ENCODE measurements at regions not wholly inside any gene's neighbourhood (a gene's known extent, or its start where the extent isn't known, plus 50 kb on each side); places are given as distances from the start of the nearest gene placed in this dataset.
A peak's percentile ranks its signal among the peaks of the same experiment; 100 is the strongest.
"Not testable (repeated sequence)": the region's sequence is repeated elsewhere in the genome, so short reads cannot be mapped to it uniquely, and the experiment has no call there.

DNA sequence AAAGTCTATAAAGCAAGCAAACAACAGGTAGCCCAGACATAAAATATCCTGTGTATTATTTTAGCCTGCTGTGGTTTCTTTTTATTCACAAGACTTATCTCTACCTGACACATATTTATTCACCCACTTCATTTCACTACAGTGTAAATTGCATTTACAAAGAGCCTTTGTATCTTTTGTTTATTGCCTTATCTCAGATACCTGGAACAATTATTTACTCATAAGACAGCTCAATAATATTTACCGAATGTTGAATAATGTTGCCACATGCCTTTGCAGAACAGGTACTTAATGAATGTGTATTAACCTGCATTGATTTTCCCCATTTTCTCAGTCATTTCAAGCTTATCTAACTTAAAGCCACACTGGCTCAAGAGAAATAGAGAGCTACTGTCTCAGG is 603.6 kb downstream of the FBXO15 start:
- no peak for DNase-seq

DNA sequence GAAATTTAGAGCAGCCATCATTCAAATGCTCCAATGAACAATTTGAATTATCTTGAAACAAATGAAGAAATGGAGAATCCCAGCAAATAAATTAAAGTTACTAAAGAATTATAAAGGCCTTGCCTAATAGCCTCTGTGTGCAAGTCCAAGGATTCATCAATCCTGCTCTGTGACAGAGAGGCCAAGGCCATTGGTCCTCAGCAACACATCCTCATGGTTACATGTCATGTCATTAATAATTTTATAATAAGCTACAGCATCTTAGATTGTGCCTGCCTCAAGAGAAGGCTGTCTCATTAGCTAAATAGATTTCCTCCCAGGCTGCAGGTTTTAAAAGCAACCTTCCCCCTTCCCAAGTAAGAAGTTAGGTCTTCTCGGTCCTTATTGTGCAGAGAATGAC is 611.6 kb downstream of the FBXO15 start:
- no peak for DNase-seq

DNA sequence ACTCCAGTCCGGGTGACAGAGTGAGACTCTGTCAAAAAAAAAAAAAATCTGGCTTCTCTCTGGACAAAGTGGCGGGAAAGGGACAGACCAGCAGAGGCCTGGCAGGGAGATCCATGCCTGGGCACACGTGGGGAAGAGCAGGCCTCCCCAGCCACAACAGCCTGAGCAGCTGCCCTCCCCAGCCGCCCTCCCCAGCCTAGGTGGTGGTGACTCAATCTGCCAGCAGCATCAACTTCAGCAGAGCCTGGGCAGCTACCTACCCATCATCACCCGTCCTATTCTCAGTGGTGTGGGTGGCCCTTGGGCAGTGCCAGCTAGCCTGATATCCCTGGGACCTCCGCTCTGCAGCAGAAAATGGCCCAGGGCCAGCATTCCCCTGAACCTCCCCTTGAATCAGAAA is 612.4 kb downstream of the FBXO15 start:
- DNase-seq, result no peak

DNA sequence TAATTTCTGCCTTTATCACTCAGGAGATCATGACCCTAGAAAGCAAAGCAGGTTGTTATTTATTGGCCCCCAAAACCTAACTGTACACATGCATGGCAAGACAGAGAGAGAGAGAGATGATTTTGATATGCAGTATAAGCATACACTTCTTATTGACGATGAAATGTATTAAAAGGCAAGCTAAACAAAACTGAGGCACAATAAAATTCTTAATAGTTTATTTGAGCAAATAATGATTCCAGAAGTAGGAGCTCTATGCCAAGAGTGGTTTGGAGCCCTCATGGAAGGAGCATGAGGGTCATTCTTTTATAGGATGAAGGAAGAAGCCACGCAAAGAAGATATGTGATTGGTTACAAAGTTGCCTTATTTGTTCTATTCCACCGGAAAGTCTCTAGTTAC is 616.0 kb downstream of the FBXO15 start:
- DNase-seq, result no peak

DNA sequence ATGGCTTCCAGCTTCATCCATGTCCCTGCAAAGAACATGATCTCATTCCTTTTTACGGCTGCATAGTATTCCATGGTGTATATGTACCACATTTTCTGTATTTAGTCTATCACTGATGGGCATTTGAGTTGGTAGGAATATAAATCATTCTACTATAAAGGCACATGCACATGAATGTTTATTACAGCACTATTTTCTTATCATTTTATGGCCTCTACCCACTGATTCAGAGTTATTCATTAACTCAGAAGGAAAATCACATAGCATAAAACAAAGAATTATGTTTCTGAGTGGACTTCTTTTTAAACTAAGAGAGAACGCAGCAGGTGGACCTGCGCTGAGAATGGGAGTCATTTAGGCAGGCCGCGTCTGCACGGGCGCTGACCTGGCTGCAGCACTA is 619.6 kb downstream of the FBXO15 start:
- no peak for DNase-seq

DNA sequence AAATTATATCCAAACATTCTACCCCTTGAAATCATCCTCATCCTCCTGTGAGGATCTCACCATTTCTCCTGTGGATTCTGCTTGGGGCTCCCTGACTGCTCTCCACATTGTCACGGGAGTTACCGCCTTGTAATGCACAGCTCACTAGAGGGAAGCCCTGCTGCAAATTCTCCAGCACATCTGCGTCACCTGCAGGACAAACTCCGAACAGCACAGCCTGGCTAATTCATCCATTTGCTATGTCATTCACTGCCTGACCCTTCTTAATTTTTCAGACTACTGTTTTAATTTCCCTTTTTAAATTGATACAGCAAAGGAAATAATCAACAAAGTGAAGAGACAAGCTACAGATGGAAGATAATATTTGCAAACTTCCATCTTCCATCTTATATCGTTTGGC is 627.4 kb downstream of the FBXO15 start:
- DNase-seq, result no peak

DNA sequence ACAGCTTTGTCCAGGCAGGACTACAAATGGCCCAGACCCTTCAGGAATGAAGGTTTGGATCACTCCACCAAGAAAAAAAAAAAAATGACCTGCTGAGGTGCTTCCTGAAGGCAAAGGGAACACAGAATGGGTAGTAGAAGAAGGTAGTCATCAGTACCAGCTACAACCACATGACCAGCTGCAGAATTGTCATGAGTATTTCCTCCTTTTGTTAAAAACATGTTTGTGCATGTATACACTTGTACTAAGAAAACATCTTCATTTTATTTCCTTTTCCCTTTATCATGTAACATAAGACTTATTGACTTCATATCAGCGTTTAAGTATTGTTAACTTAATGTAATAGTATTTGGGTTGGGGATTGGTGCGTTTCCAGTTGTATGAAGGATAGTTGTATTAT is 631.6 kb downstream of the FBXO15 start:
- DNase-seq, result not testable (repeated sequence)

DNA sequence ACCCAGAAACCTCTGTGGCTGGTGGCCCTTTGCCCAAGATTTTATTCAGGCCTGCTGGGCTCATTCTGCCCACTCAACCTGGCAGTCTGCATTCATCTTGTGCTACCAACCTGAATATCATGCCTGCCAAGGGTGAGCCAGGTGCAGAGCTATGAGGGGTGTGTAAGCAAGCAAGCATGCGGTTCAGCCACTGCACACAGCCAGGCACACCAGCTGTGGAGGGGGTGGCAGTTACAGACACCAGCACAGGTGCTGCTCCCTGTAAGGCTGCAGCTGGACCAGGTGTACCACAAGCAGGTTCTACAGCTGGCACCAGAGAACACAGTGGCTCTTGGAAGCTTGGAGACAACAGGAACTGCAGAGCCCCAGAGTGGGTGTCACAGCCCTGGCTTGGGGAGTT is 633.2 kb downstream of the FBXO15 start:
- DNase-seq, result no peak

DNA sequence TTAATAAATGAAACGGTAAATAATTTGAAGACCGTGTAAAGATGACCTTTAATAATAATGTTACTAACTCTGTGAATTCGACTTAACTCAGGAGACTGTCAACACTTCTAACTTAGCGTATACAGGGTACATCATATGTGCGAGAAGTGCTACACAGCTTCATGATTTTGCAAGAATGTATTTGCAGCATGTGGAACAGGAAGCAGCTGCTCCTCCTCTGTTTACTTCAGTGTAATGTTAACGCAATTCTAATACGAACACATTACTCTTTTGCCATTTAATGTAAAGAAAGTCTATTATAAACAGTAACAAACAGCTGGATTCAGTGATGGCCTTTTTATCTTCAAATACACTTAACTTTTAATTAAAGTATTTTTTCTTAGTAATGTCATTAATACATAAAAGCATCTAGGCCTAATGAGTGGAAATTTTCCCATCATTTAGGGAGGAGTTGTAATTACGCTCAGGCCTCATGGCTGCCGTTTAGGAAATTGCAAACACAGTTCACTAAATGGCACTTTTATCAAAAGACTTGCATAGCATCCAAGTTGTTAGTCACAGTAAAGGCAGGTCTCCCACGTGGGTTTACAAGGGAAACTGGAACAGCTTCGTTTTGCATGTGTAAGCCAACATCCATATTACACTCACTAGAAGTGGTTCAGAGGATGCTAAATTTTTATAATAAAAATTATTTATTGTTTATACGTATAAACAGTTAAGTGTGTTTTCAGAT is 635.7 kb downstream of the FBXO15 start:
- no peak for DNase-seq

DNA sequence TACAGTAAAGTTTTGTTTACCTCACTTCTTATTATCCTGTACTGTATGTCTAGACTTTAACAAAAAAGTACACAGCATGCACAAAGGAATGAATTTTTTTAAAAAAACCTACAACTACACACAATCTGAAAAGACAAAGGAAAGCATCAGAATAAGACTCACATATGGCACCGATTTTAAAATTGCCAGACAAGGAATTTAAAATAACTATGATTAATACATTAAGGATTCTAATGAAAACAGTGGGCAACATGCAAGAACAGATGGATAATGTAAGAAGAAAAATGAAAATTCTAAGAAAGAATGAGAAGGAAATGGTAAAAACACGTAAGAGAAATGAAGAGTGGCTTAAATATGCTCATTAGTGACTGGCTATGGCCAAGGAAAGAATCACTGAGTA is 638.2 kb downstream of the FBXO15 start:
- DNase-seq, result no peak

DNA sequence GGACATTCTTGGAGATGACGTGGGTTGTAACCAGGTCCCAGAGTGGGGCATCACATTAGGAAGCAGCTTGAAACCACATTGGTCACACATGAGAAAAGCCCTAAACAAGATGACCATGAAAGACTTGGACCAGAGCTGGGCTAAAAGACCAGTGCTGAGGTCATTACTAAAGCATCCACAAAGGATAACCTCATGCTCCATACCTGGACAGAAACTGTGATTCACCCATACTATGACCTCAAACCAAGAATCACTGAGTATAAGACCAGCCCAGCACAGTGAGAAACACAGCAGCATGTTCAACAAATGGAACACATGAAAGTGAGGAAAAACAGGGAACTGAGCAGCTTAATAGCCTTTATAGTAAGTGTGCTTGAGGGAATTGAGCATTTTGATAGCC is 635.5 kb upstream of the NETO1 start:
- no peak for DNase-seq

DNA sequence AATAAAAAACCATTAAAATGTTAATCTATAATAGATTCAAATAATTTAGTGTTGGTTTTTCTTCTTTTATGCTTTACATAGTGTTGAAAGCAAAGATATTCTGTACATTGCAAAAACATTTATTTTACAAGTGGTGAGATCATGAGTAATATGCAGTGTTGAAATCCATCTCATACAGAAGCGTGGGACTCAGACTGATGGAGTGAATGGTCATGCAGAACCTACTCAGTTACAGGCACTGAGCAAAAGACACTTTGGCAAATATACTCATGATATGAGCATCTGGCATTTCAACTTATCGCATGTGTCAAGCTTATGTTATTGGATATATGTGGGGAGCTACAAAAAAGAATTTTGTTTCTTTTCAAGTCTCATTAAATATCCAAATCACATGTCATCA is 620.2 kb upstream of the NETO1 start:
- DNase-seq, result no peak

DNA sequence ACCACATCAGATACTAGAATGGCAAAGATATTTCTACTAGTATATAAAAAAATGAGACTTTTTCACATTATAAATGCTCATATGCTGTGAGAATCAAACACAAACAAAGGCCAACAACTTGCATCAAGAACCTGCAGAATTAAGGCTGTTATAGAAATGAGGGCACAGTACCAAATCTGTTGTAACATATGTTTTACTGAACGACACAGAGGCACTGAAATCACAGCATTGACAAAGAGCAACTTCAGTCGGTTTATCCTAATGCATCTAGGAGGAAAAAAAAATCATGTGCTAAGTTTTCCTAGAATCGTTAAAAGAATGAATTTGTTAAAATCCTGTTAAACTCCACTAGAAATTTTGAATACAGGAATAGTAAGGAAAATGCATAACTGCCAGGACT is 617.4 kb upstream of the NETO1 start:
- DNase-seq, result no peak

DNA sequence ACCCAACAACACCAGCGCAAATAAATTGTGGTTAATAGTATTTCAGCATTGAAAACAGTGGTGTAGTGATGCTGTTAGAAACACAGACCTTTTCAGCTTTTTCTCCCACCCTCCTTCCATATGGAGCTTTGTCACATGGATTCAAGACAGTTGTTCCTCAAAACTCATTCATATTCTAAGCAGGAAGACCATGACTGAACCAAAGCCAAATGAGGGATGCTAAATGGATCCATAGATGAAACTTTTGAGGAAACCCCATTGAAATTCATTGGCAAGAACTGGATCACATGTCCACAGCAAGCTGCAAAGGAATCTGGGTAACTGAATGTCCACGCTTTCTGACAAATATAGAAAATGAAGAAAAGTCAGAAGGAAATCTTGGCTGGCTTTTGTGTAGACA is 615.1 kb upstream of the NETO1 start:
- DNase-seq, result no peak

DNA sequence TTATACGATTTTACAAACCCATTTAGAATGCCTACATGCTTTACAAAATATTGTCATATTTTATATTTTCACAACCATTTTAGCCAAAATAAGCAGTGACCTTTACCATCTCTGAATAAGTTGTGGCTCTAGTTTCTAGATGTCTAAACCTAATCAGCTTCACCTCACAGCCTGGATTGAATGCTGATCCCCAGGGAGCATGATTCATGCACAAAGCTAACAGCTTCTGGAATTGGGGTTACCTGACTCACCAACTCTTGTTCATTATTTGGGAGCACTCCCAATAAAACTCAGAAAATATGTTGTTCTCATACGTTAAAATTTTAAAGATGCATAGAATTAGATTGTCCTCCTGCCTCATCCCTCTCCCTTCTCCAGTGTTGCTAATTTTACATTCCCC is 611.7 kb upstream of the NETO1 start:
- no peak for DNase-seq

DNA sequence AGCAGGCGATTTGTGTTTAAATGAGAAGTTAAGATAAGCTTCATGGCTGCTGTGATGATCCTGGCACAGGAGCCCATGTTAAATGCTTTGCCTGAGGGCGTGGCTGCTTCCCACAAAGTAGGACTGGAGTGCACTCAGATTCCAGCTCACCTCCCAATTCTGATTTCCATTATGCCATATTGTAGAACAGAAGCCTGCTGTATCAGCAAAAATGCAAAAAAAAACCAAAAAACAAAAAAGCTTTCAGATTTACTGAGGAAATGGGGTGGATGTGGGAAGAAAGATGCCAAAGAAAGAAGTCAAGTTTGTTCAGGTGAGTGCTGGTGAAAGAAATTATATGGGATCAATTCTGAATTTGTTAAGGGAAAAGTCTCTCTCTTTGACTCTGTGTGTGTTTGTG is 610.4 kb upstream of the NETO1 start:
- DNase-seq, result no peak

DNA sequence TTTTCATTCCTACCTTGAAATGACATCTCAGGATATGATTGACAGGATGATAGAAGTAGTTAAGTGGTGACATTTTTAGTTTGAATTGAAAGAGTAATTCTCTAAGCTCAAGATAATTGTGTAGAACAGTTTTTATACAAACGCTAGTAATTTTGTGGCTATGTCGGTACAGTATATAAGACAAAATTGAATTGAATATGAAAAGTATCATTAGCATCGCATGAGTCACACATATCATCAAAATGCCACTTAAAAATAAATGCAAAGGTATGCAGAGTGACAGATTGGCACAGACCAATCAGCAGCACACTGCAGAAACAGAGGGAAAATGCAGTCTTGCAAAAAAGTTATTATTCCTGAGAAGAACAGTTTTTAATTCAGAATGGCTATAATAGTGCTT is 608.2 kb upstream of the NETO1 start:
- no peak for DNase-seq

DNA sequence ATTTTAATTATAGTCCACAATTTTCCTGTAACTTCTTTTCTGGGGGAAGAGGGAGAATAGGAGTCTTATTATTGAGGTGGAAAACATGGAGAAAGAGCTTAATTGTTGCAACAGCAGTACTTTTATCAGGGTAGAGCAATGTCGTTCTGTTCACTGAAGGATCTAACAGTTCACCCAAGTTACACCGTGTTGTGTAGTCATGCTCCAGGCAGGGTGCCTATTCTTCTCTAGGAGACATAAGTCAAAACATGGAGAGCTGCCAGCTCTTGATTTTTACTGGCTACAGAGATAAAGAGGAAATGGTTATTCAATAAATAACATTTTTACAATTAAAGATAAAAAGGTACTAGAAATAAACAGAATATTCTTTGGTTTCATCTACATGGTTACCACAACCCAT is 594.3 kb upstream of the NETO1 start:
- DNase-seq, result peak; percentile 4

DNA sequence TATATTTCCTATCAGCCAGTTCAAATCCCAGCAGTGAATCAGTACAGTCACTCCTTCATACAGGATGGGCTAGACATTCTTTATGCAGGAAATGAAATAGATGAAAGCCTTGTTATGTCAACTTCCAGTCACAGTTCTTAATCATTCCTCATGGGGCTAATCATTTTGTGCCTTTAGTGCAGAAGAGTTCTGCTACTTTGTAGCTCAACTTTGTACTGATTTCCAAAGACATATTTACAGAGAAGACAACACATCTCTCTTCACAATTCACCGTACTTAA is 593.9 kb upstream of the NETO1 start:
- peak; percentile 4 for DNase-seq

DNA sequence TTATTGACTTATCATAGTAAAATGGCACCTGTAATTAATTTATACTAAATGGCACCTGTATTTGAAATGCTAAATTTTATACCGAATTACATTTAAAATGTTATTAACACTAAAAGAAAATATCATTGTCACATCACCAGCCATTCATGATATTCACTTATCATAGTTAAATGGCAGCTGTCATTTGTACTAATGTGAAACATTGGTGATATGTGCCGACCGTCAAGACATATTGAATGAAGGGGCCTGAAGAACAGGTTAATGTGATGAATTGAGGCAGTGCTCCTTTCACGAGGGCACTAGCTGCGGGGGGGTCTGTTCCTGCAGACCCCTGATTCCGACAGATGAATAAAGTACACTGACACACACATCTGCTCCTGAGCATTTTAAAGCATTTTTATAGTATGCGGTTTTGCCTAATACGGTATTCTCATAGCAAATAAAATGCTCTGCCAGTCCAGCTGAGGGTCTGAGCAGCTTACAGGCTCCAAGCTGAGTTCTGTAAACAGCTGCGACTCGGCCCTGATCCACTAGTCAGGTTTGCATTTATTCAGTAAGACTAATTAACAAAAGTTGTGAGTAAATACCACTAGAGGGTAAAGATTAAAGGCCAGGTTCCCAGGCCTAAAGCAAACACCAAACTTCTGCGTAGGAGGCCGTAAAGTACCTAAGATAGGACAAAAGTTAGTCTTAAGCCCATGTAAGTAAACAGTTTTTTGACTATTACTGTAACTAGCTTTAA is 593.4 kb upstream of the NETO1 start:
- DNase-seq, result peak; percentile 14

DNA sequence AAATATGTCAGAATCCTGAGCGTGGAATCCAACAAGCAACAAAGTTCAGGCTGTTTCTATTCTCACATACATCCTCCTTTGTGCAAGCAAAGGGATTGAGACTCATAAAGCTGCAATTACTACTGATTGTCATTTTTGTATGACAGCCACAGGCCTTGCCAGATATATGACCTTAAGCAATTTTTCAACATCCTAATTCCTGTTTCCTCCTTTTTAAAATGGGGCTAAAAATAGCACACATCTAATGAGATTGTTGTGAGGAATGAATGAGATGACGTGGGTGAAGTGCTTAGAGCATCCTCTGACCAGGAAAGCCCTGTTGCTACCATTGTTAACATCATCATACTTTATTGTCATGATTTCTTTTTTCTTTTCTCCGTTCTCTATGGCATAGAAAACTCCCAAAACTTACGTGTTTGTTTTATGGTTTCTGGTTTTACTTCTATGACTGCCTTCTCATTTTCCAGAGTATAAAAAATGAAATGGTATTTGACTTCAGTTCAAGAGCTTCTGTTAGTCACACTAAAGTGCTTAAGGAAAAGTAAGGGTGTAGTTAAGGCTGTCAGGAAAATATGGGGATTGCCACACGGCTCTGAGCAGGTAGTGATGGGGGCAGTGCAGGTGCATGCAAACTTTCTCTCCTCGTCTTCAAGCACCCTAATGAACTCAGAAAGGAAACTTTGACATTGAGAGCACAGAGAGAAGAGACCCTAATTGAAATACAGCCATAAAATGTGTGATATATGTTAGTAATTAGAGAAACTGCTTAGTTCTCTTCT is 590.6 kb upstream of the NETO1 start:
- no peak for DNase-seq

DNA sequence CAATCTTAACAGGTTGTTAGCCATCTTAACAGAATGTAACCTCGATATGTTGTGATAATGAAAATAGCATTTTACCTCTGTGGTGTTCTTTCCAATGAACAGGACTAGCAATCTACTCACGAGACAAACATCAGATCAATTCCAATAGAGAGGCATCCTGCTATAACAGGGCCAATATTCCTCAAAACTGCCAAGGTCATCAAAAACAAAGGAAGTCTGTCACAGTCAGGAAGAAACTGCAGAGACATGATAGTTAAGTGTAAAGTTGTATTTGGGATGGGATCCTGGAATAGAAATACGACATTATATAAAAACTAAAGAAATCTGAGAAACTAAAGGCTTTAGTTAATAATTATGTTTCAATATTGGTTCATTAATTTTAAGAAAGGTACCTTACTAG is 588.9 kb upstream of the NETO1 start:
- DNase-seq, result no peak

DNA sequence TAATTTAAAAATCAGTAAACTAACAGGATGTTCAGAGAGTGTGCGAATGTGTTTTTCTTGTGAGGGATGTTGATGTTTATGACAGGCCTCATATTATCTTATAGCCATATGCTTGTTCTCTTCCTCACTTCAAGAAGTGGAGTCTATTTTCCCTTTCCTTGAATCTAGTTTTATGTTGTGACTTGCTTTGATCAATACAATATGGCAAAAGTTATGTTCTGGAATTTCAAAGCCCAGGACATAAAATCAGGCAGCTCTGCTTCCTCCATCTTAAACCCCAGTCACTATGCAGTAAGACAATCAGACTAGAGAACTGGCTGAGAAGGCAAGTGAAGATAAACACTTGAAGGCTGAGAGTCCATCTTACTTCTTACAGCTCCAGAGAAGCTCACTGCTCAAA is 585.1 kb upstream of the NETO1 start:
- DNase-seq, result no peak

Data from renal pelvis (tissue), 1 donor.